HepG2 (cell line): ENCODE measurements at regions not wholly inside any gene's neighbourhood (a gene's known extent, or its start where the extent isn't known, plus 50 kb on each side); places are given as distances from the start of the nearest gene placed in this dataset.

Experiments used
- ATAC-seq: fragments of 200-7000 bp; cut with Tn5 transposase; 3 replicates; pipeline ENCODE4 v1.9.1; 2020; ENCODE audit warnings: mild to moderate bottlenecking, moderate library complexity
- BruUV-seq: library from RNA; stranded (reverse); fragments of 400-500 nt; replicated peaks from 2 replicates; lab custom pipeline; 2021; lab: Mats Ljungman, UMichigan
- CTCF ChIA-PET: fragments of 300-600 bp; formaldehyde crosslinking; extraction: SDS; loops from one replicate; lab custom pipeline; 2021; ENCODE audit warnings: low total read pairs, inconsistent platforms, low intra/inter-chr PET ratio; lab: Yijun Ruan, JAX
- POLR2A ChIA-PET: fragments of 350-600 bp; sonication (Branson Sonifier 250); formaldehyde crosslinking; loops from one replicate; lab custom pipeline; 2020; ENCODE audit warnings: antibody characterized with exemption, inconsistent platforms; lab: Yijun Ruan, JAX
- DNase-seq: peaks from one replicate; pipeline ENCODE4 v3.0.0-alpha.2; 2015; ENCODE audit warnings: low spot score
- FAIRE-seq: peaks from 3 replicates; lab custom pipeline; 2011; peaks lifted over from hg19 to GRCh38; lab: Jason Lieb, UNC
- H2AFZ ChIP-seq: one replicate; pipeline ENCODE4 v1.6.1; 2011; ENCODE audit warnings: low read length, inconsistent platforms
- H3K27ac ChIP-seq: fragments of 300-600 bp; 3 replicates; pipeline ENCODE4 v1.8.0; 2011; ENCODE audit warnings: mixed run types, mild to moderate bottlenecking, mixed read lengths, low read length, inconsistent platforms; ENCODE audit not compliant: insufficient read depth; ENCODE audit errors: extremely low read length
- H3K27me3 ChIP-seq, 2 experiments: fragments of 200-600 bp in 1 of 2; 2 replicates in 1 of 2; 3 replicates in 1 of 2; pipeline versions ENCODE4 v1.6.0 to v1.8.0; 2011; ENCODE audit warnings: low read length in 2 of 2, mild to moderate bottlenecking in 2 of 2, moderate library complexity in 2 of 2, inconsistent platforms in 1 of 2; ENCODE audit not compliant: insufficient read depth in 2 of 2, control insufficient read depth in 1 of 2
- H3K36me3 ChIP-seq, 2 experiments: fragments of 200-600 bp in 1 of 2; replicated peaks in 1 of 2; 2 replicates in 1 of 2; 3 replicates in 1 of 2; pipeline versions ENCODE4 v1.5.1 to v1.8.0; 2011; ENCODE audit warnings: low read length in 2 of 2, inconsistent platforms in 1 of 2; ENCODE audit not compliant: insufficient read depth in 2 of 2, control insufficient read depth in 1 of 2
- H3K4me1 ChIP-seq: 2 replicates; pipeline ENCODE4 v1.5.1; 2012; ENCODE audit warnings: low read length, inconsistent platforms; ENCODE audit not compliant: insufficient read depth
- H3K4me2 ChIP-seq: 2 replicates; pipeline ENCODE4 v1.6.0; 2011; ENCODE audit warnings: low read depth, low read length, inconsistent platforms
- H3K4me3 ChIP-seq, 3 experiments: fragments of 200-600 bp in 1 of 3; sonication (generic), shearing (Covaris generic) in 1 of 3; replicated peaks in 1 of 3; 2 replicates each; pipeline ENCODE4 v1.5.1; 2011 to 2016; ENCODE audit warnings: low read length in 3 of 3, inconsistent platforms in 2 of 3, low read depth in 2 of 3, mild to moderate bottlenecking in 2 of 3, control low read depth in 1 of 3, mixed read lengths in 1 of 3; ENCODE audit not compliant: insufficient read depth in 1 of 3
- H3K79me2 ChIP-seq: one replicate; pipeline ENCODE4 v1.6.1; 2011; ENCODE audit warnings: low read length, inconsistent platforms; ENCODE audit not compliant: insufficient read depth
- H3K9ac ChIP-seq: 2 replicates; pipeline ENCODE4 v1.6.0; 2011; ENCODE audit warnings: mild to moderate bottlenecking, low read depth, low read length, inconsistent platforms; ENCODE audit not compliant: insufficient read depth
- H3K9me3 ChIP-seq: 2 replicates; pipeline ENCODE4 v1.5.1; 2012; ENCODE audit warnings: mild to moderate bottlenecking, low read length
- H4K20me1 ChIP-seq: 2 replicates; pipeline ENCODE4 v1.6.0; 2011; ENCODE audit warnings: inconsistent platforms, mild to moderate bottlenecking, low read length, moderate library complexity; ENCODE audit not compliant: insufficient read depth
- CSRNP1 ChIP-seq: sonication (generic); formaldehyde crosslinking; IDR thresholded peaks from 2 replicates; pipeline ENCODE4 v1.8.1; 2023; ENCODE audit warnings: mild to moderate bottlenecking, missing genetic modification reagents
- FOSL1 ChIP-seq: sonication (generic); formaldehyde crosslinking; IDR thresholded peaks from 2 replicates; pipeline ENCODE4 v1.9.0; 2021; ENCODE audit warnings: missing genetic modification reagents, borderline replicate concordance
- FOXM1 ChIP-seq: sonication (generic); formaldehyde crosslinking; IDR thresholded peaks from 2 replicates; pipeline ENCODE4 v1.5.0; 2020; ENCODE audit warnings: missing genetic modification reagents
- HNRNPUL1 ChIP-seq: fragments of 200-400 bp; formaldehyde crosslinking; IDR thresholded peaks from 2 replicates; pipeline ENCODE4 v1.6.1; 2017; ENCODE audit warnings: low read depth, mild to moderate bottlenecking, low read length, moderate library complexity
- HOXA5 ChIP-seq: sonication (generic); formaldehyde crosslinking; IDR thresholded peaks from 2 replicates; pipeline ENCODE4 v1.4.0; 2020; ENCODE audit warnings: missing genetic modification reagents
- KLF12 ChIP-seq: sonication (generic); formaldehyde crosslinking; IDR thresholded peaks from 2 replicates; pipeline ENCODE4 v1.4.0; 2020; ENCODE audit warnings: missing genetic modification reagents, borderline replicate concordance
- RAD21 ChIP-seq: fragments of 450-650 bp; formaldehyde crosslinking; IDR thresholded peaks from 2 replicates; pipeline ENCODE4 v1.5.0; 2020; ENCODE audit warnings: mild to moderate bottlenecking
- REPIN1 ChIP-seq: sonication (generic); formaldehyde crosslinking; IDR thresholded peaks from 2 replicates; pipeline ENCODE4 v1.8.0; 2022; ENCODE audit warnings: missing genetic modification reagents, low read depth, mild to moderate bottlenecking, borderline replicate concordance
- RORA ChIP-seq: sonication (generic); formaldehyde crosslinking; IDR thresholded peaks from 2 replicates; pipeline ENCODE4 v1.5.0; 2020; ENCODE audit warnings: mild to moderate bottlenecking, missing genetic modification reagents, moderate library complexity
- ZNF17 ChIP-seq: sonication (generic); formaldehyde crosslinking; IDR thresholded peaks from 2 replicates; pipeline ENCODE4 v1.5.0; 2020; ENCODE audit warnings: mild to moderate bottlenecking, missing genetic modification reagents
- ZNF598 ChIP-seq: sonication (generic); formaldehyde crosslinking; IDR thresholded peaks from 2 replicates; pipeline ENCODE4 v1.5.1; 2020; ENCODE audit warnings: mild to moderate bottlenecking, missing genetic modification reagents, borderline replicate concordance
- ZNF615 ChIP-seq: sonication (generic); formaldehyde crosslinking; IDR thresholded peaks from 2 replicates; pipeline ENCODE4 v1.5.0; 2020; ENCODE audit warnings: mild to moderate bottlenecking, missing genetic modification reagents, borderline replicate concordance
- ZNF747 ChIP-seq: sonication (generic); formaldehyde crosslinking; IDR thresholded peaks from 2 replicates; pipeline ENCODE4 v1.8.1; 2023; ENCODE audit warnings: missing genetic modification reagents, mild to moderate bottlenecking, borderline replicate concordance
- ZNF75D ChIP-seq: sonication (generic); formaldehyde crosslinking; IDR thresholded peaks from 2 replicates; pipeline ENCODE4 v1.8.1; 2023; ENCODE audit warnings: missing genetic modification reagents, mild to moderate bottlenecking, borderline replicate concordance
- ZNF839 ChIP-seq: sonication (generic); formaldehyde crosslinking; IDR thresholded peaks from 2 replicates; pipeline ENCODE4 v1.4.0; 2020; ENCODE audit warnings: missing genetic modification reagents, mild to moderate bottlenecking, borderline replicate concordance
- WGBS: methylation state at CpG from one replicate; pipeline ENCODE4 v1.1.6; 2017; ENCODE audit warnings: low lambda C conversion rate; 5-methylcytosine and 5-hydroxymethylcytosine counted together
- in situ Hi-C: cut with HindIII; loops from 2 replicates; pipeline ENCODE4 v1.10.0; 2017; ENCODE audit warnings: low pct_unique_long_range_greater_than_20kb; ENCODE audit not compliant: extremely low pct_ligation_motif_present
- intact Hi-C: fragments of 100-400 bp; cut with micrococcal nuclease; formaldehyde crosslinking; loops from one replicate; pipeline ENCODE4 v1.10.0; 2022; ENCODE audit not compliant: unreplicated experiment
- TF ChIP-seq, protein P1 (sequence below): sonication (generic); formaldehyde crosslinking; IDR thresholded peaks from 2 replicates; pipeline ENCODE4 v1.5.1; 2020; ENCODE audit warnings: mild to moderate bottlenecking, missing genetic modification reagents, moderate library complexity
- TF ChIP-seq, protein P2 (sequence below): sonication (generic); formaldehyde crosslinking; IDR thresholded peaks from 2 replicates; pipeline ENCODE4 v1.4.0; 2020; ENCODE audit warnings: missing genetic modification reagents
- TF ChIP-seq, protein P3 (sequence below): sonication (generic); formaldehyde crosslinking; IDR thresholded peaks from 2 replicates; pipeline ENCODE4 v1.4.0; 2020; ENCODE audit warnings: mild to moderate bottlenecking, missing genetic modification reagents

GRCh38 chr5:159768243-159768642 is 148.0 kb upstream of the ADRA1B start (continued):
- TF ChIP-seq, protein P1, sequence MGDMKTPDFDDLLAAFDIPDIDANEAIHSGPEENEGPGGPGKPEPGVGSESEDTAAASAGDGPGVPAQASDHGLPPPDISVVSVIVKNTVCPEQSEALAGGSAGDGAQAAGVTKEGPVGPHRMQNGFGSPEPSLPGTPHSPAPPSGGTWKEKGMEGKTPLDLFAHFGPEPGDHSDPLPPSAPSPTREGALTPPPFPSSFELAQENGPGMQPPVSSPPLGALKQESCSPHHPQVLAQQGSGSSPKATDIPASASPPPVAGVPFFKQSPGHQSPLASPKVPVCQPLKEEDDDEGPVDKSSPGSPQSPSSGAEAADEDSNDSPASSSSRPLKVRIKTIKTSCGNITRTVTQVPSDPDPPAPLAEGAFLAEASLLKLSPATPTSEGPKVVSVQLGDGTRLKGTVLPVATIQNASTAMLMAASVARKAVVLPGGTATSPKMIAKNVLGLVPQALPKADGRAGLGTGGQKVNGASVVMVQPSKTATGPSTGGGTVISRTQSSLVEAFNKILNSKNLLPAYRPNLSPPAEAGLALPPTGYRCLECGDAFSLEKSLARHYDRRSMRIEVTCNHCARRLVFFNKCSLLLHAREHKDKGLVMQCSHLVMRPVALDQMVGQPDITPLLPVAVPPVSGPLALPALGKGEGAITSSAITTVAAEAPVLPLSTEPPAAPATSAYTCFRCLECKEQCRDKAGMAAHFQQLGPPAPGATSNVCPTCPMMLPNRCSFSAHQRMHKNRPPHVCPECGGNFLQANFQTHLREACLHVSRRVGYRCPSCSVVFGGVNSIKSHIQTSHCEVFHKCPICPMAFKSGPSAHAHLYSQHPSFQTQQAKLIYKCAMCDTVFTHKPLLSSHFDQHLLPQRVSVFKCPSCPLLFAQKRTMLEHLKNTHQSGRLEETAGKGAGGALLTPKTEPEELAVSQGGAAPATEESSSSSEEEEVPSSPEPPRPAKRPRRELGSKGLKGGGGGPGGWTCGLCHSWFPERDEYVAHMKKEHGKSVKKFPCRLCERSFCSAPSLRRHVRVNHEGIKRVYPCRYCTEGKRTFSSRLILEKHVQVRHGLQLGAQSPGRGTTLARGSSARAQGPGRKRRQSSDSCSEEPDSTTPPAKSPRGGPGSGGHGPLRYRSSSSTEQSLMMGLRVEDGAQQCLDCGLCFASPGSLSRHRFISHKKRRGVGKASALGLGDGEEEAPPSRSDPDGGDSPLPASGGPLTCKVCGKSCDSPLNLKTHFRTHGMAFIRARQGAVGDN (CRISPR knock-in tag), result no peak
- no peak for TF ChIP-seq FOXM1
- TF ChIP-seq FOSL1 (CRISPR knock-in tag), result no peak

GRCh38 chr5:159772698-159773061 is 143.6 kb upstream of the ADRA1B start:
- BruUV-seq, result no TSS peak
- FAIRE-seq (no peak), ATAC-seq (no peak), DNase-seq (no peak)
- H3K4me2 ChIP-seq, result no peak overlapping the region
- H3K36me3 ChIP-seq, result no peaks in the 10 kb centered on the region
- H3K4me3 ChIP-seq, result no peak overlapping the region
- H2AFZ ChIP-seq, result no peak overlapping the region
- in situ Hi-C loops (no loop called here), intact Hi-C loops (no loop called here)
- H3K9ac ChIP-seq, result no peak overlapping the region
- H3K79me2 ChIP-seq, result no peaks in the 10 kb centered on the region
- POLR2A ChIA-PET, result no interaction called here
- no peaks in the 10 kb centered on the region for H4K20me1 ChIP-seq
- H3K27me3 ChIP-seq, result peaks cover 3 to 27% of the 10 kb centered on the region in 2 experiments
- no peaks in the 10 kb centered on the region for H3K9me3 ChIP-seq
- H3K27ac ChIP-seq, result no peak overlapping the region
- CTCF ChIA-PET, result no interaction called here
- H3K4me1 ChIP-seq, result no peaks in the 10 kb centered on the region
- WGBS, result 25% methylated on average over 6 of the region's 6 CpGs
- TF ChIP-seq, protein P2, sequence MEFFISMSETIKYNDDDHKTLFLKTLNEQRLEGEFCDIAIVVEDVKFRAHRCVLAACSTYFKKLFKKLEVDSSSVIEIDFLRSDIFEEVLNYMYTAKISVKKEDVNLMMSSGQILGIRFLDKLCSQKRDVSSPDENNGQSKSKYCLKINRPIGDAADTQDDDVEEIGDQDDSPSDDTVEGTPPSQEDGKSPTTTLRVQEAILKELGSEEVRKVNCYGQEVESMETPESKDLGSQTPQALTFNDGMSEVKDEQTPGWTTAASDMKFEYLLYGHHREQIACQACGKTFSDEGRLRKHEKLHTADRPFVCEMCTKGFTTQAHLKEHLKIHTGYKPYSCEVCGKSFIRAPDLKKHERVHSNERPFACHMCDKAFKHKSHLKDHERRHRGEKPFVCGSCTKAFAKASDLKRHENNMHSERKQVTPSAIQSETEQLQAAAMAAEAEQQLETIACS (CRISPR knock-in tag), result no peak
- TF ChIP-seq KLF12 (CRISPR knock-in tag) (no peak), ZNF75D (no peak), RORA (CRISPR knock-in tag) (no peak), HNRNPUL1 (no peak), HOXA5 (no peak), CSRNP1 (no peak), ZNF747 (no peak), RAD21 (no peak), REPIN1 (no peak), ZNF598 (CRISPR knock-in tag) (no peak), ZNF615 (CRISPR knock-in tag) (no peak), ZNF17 (CRISPR knock-in tag) (no peak), ZNF839 (CRISPR knock-in tag) (no peak)
- TF ChIP-seq, protein P3, sequence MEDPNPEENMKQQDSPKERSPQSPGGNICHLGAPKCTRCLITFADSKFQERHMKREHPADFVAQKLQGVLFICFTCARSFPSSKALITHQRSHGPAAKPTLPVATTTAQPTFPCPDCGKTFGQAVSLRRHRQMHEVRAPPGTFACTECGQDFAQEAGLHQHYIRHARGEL (CRISPR knock-in tag), result no peak
